ENCODE measurements at regions not wholly inside any gene's neighbourhood (a gene's known extent, or its start where the extent isn't known, plus 50 kb on each side); places are given as distances from the start of the nearest gene placed in this dataset.
"Not testable (repeated sequence)": the region's sequence is repeated elsewhere in the genome, so short reads cannot be mapped to it uniquely, and the experiment has no call there.

- DNase-seq (ENCODE audit: low read depth in 2 of 3, low spot score in 2 of 3): not testable (repeated sequence)
Measured at GRCh38 chr7:32816409-32816948, 75.1 kb downstream of the KBTBD2 start.

GRCh38 chr7:32814779-32815178, 76.8 kb downstream of the KBTBD2 start:
- not testable (repeated sequence) for DNase-seq (ENCODE audit: low read depth in 2 of 3, low spot score in 2 of 3)

- no peak for DNase-seq (ENCODE audit: low read depth in 2 of 3, low spot score in 2 of 3)
Measured at GRCh38 chr7:32809871-32810270, 81.7 kb downstream of the KBTBD2 start.

- peak in 1 of 3 donors; percentile 7 for DNase-seq (ENCODE audit: low read depth in 2 of 3, low spot score in 2 of 3)
Measured at GRCh38 chr7:32809347-32809746, 82.2 kb downstream of the KBTBD2 start.

- no peak for DNase-seq (ENCODE audit: low read depth in 2 of 3, low spot score in 2 of 3)
Measured at GRCh38 chr7:32803406-32804141, 88.0 kb downstream of the KBTBD2 start.

GRCh38 chr7:32802305-32802910, 89.2 kb downstream of the KBTBD2 start:
- DNase-seq (ENCODE audit: low read depth in 2 of 3, low spot score in 2 of 3): no peak

- DNase-seq (ENCODE audit: low read depth in 2 of 3, low spot score in 2 of 3): not testable (repeated sequence)
Measured at GRCh38 chr7:32793053-32793452, 98.5 kb downstream of the KBTBD2 start.

- not testable (repeated sequence) for DNase-seq (ENCODE audit: low read depth in 2 of 3, low spot score in 2 of 3)
Measured at GRCh38 chr7:32790766-32791430, 100.7 kb downstream of the KBTBD2 start.

GRCh38 chr7:32789266-32789665, 102.3 kb downstream of the KBTBD2 start:
- not testable (repeated sequence) for DNase-seq (ENCODE audit: low read depth in 2 of 3, low spot score in 2 of 3)

GRCh38 chr7:32788174-32788573, 103.4 kb downstream of the KBTBD2 start:
- DNase-seq (ENCODE audit: low read depth in 2 of 3, low spot score in 2 of 3): not testable (repeated sequence)

GRCh38 chr7:32785365-32785944, 106.1 kb downstream of the KBTBD2 start:
- not testable (repeated sequence) for DNase-seq (ENCODE audit: low read depth in 2 of 3, low spot score in 2 of 3)

- DNase-seq (ENCODE audit: low read depth in 2 of 3, low spot score in 2 of 3): not testable (repeated sequence)
Measured at GRCh38 chr7:32779895-32780294, 111.7 kb downstream of the KBTBD2 start.

- DNase-seq (ENCODE audit: low read depth in 2 of 3, low spot score in 2 of 3): no peak
Measured at GRCh38 chr7:32779167-32779566, 112.4 kb downstream of the KBTBD2 start.

- DNase-seq (ENCODE audit: low read depth in 2 of 3, low spot score in 2 of 3): not testable (repeated sequence)
Measured at GRCh38 chr7:32777041-32777666, 114.4 kb downstream of the KBTBD2 start.

- not testable (repeated sequence) for DNase-seq (ENCODE audit: low read depth in 2 of 3, low spot score in 2 of 3)
Measured at GRCh38 chr7:32776318-32776717, 115.2 kb downstream of the KBTBD2 start.

GRCh38 chr7:32775809-32776208, 115.8 kb downstream of the KBTBD2 start:
- DNase-seq (ENCODE audit: low read depth in 2 of 3, low spot score in 2 of 3): not testable (repeated sequence)

GRCh38 chr7:32774541-32774951, 117.0 kb downstream of the KBTBD2 start:
- DNase-seq (ENCODE audit: low read depth in 2 of 3, low spot score in 2 of 3): no peak

- DNase-seq (ENCODE audit: low read depth in 2 of 3, low spot score in 2 of 3): not testable (repeated sequence)
Measured at GRCh38 chr7:32768866-32769510, 122.6 kb downstream of the KBTBD2 start.

- DNase-seq (ENCODE audit: low read depth in 2 of 3, low spot score in 2 of 3): not testable (repeated sequence)
Measured at GRCh38 chr7:32768338-32768737, 123.2 kb downstream of the KBTBD2 start.

- peak in 1 of 3 donors; percentile 45 for DNase-seq (ENCODE audit: low read depth in 2 of 3, low spot score in 2 of 3)
Measured at GRCh38 chr7:32765649-32766251, 125.8 kb downstream of the KBTBD2 start.
